Head of caudate nucleus (tissue), 42 donors: ENCODE measurements at regions not wholly inside any gene's neighbourhood (a gene's known extent, or its start where the extent isn't known, plus 50 kb on each side); places are given as distances from the start of the nearest gene placed in this dataset.
"Not testable (repeated sequence)": the region's sequence is repeated elsewhere in the genome, so short reads cannot be mapped to it uniquely, and the experiment has no call there.

ENCODE experiments used
- DNase-seq, 42 donors: peaks; one replicate each; pipeline versions ENCODE4 v3.0.0 to v3.0.0-alpha.2; 2020 to 2021; ENCODE audit warnings: mixed read lengths in 7 of 42
- intact Hi-C: fragments of 100-400 bp; cut with DNase I; formaldehyde crosslinking; loops from one replicate; pipeline ENCODE4 v1.15.0; 2022

DNA sequence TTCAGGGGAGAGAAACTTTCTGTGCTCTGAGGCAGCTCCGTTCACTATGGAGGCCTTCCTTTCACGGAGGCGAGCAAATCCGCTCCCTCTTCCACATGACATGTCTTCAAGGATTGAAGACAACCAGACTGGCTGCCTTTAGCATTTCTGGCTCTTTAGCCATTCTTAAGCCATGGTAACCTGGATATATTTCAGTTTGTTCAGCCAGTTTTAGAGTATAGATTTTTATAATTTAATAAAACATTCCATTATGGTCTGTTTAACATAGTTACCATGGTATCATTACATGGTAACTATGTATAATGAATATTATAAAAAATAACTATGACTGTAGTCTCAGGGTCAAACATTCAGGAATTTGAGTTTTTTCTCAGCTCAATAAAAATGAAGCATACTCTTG lies 54.2 kb upstream of the NFIA start:
- DNase-seq = no peak
- intact Hi-C loops = no loop called here

DNA sequence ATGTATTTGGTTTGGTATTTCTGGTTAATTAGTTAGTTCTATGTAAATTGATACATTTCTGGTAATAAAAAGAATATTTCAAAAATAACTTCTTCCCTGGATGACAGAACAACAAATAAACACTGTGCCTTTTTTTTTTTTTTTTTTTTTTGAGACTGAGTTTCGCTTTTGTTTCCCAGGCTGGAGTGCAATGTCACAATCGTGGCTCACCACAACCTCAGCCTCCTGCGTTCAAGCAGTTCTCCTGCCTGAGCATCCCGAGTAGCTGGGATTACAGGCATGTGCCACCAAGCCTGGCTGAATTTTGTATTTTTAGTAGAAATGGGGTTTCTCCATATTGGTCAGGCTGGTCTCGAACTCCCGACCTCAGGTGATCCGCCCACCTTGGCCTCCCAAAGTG lies 64.3 kb upstream of the NFIA start:
- DNase-seq, intact Hi-C loops: not testable (repeated sequence)

DNA sequence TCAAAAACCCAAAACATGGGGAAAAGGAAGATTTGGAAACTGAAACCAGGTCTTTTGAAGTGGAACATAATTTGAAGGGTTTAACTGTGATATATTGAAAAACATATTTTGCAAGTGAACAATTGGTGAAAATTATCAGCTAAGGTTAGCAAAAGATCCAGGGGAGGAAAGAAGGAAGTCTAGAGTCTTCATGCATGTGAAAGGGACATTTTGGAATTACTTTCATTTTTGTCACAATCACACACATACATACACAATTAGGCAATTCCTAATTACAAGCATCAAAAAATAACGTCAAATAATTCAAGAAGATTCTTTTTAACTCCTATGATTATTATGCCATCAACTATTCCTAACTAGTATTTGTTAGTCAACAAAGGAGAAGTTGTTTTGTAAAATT lies 64.7 kb upstream of the NFIA start:
- intact Hi-C loops = no loop called here
- DNase-seq = no peak

DNA sequence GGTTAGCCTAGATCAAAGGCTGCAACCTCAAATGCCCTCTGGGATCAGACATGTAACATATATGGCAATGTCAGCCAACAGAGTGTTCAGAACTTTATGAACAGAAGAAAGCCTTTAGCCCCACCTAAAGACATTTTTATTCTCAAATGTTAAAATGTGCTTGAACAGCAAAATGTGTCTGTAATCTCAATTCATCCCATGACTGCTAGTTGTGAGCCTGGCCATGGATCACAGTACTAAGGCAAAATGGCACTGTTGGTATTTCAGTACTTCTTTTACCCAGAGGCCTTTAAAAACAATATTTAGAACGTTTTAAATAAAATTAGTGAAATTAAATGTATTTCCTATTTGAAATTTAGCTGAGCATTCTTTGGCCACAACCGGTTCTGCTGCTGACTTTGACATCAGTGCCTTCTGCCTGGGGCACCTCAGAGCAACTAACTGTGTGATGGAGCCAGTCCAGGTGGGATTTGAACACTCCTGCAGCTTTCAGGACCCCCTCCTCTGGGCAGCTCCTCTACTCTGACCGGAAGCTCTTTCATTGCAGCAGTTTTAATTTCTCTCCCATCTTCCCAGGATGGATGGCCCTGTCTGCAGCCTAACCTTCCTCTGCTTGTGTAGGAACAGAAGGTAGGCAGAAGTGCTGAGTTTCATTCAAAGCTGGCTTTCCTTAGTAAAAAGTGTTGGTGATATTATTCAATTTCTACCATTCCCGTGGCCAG lies 68.3 kb upstream of the NFIA start:
- intact Hi-C loops = no loop called here
- no peak for DNase-seq

DNA sequence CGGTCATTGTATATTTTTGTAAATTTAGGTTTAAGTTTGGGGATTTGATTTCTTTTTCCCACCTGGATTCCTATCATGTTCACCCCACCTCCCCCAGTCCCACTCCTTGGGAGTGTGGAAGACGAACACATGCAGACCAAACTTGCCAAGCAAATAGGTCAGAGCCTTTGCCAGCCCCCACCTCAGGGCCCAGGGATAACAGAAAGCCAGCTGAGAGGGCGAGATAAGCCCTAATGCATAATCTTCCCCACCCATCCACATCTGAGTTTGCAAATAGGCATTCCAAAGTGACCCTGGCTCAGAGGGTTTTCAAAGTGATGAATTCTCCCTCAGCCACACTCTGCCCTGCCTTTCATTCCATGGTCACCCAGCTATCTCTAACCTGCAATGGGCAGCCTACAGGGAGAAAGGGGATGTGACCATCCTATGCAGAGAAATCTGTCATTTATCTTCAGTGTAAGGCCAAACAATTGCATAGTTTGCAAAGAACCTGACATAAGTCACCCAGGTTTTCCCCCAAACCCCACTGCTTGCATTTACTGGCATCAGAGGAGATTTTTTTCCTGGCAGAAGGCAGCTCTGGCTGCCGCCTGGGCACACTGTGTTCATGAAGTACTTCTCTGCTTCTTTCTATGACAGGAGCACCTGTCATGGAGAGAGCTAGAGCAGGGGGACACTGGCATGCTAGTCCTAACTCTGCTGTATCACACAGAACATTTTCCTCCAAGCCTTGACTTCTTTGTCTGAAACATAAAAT lies 69.0 kb upstream of the NFIA start:
- intact Hi-C loops = no loop called here
- DNase-seq = peak in 1 of 42 donors; percentile 28

DNA sequence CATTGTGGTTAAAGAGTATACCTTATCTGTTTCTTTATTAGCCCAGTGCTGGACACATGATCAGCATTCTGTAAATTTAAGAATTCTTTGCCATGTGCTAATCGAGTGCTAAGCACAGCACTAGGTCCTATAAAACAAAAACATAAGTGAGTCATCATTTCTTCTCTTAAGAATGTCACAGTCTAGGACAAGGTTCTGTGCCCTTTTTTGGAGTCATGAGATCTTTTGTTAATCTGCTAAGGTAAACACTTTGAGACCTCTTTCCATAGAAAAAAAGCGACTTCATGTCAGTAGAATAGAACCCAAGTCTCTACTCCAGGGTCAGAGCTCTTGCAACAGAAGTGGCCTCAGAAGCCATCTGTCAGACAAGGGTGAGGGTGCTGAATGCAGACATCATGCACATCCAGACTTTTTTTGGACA lies 70.0 kb upstream of the NFIA start:
- intact Hi-C loops = no loop called here
- DNase-seq = peak in 1 of 42 donors; percentile 23

DNA sequence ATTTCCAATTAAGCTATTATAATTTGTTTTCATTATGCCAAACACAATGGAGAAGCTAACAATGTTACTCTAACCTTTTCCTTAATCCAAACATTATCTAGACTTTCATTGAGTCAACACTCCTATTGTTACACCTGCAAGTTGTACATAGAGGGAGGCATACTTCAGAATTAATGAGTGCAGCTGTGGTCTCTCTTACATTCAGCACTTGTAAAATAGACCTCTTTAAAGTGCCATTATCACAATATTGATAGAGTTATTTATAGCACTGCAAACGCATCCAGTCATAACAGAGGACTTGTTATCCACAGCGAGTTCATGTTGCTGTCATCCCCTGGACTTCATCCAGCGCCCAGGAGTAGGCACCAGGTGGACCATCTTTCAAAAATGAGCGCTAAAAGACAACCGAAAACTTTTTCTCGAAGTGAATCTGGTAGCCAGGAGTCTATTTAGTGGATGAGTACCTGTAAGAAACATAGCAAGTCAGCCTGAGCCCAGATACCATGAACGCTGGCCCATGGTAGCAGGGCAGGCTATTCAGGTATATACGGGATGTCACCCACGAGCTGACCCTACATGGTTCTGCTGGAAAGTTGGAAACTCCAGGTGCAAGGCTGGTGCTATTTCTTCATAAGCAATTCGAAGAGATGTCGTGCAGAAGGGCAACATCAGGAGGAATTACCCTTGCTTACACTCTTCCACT lies 70.6 kb upstream of the NFIA start:
- intact Hi-C loops = no loop called here
- DNase-seq = peak in 2 of 42 donors; percentile 15 to 25

DNA sequence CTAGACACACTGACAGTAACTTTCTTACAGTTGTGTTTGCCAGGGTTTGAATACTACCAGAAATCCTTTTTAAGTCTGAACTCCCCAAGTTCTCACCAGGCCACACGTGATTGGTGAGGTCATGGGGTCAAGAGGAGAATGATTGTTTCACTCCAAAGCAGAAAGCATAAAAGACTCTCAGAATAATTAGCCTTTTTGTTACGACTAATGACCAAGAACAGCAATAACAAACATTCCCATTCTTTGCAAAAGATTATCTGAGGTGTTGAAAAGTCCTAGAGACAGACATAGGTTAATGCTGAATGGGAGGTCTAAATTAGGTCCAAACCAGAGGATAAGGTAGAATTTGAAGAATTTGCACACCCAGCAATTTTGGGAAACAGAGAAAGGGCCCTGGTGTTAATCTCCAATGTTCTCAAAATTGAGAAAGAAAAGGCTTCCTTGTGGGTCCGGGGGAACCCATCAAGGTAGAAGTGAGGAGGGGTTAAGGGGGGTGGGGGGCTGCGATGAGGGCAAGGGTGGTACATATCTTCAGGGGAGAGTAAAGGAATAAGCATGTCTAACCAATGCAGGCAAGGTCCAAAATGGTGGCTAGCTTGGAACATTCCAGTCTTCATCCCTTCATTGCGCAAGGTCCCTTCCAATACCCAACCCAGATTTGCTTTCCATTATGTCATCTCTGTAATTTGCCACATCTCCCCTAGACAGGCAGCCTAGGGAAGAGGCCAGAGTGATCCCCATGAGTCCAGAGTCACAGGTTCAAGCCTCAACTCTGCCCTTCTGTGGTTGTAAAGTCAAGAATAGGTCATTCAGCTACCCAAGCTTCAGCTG lies 74.6 kb upstream of the NFIA start:
- intact Hi-C loops = no loop called here
- DNase-seq = no peak

DNA sequence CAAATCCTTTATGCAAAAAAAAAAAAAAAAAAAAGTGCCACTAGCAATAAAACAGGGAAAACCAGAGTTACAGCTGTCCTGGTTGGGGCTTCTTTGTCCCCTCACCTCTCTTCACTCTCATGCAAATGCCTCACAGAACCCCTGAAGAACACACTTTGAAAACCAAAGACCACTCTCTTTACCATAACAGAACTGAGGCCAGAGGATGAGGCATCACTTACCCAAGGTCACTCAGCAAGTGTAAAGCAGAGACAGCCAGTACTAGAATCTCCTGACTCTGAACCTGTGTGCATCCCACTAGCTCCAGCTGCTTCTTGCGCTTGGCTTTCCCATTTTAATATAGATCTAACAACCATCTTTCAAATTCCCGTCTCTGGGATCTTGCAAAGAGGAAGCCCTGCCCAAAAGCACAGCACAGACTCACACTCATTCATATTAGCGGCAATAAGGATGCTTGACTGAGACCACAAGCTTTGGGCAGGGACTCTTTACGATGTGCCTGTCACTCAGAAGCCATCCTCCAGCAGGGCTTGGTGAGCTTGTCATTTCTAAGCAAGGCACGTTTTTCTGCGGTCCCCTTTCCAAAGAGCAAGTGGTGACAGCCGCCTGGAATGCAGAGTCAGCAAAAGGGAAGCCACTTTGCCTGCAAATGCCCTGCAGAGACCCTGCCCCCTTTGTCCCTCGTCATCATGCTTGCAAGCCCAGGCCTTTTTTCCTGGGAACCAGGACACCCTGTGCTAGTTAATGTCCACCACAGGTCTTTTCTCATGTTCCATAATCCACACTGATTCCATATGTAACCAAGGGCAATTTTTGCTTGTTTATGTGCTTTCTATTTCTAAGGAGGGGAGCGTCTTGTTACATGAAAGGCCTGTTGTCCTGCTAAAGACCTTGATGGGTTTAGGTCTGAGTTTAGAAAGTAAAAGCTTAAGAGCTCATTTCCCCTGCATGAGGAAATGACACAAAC lies 76.5 kb upstream of the NFIA start:
- intact Hi-C loops = no loop called here
- DNase-seq = peak in 24 of 42 donors; percentile 3 to 49 (median 18)

DNA sequence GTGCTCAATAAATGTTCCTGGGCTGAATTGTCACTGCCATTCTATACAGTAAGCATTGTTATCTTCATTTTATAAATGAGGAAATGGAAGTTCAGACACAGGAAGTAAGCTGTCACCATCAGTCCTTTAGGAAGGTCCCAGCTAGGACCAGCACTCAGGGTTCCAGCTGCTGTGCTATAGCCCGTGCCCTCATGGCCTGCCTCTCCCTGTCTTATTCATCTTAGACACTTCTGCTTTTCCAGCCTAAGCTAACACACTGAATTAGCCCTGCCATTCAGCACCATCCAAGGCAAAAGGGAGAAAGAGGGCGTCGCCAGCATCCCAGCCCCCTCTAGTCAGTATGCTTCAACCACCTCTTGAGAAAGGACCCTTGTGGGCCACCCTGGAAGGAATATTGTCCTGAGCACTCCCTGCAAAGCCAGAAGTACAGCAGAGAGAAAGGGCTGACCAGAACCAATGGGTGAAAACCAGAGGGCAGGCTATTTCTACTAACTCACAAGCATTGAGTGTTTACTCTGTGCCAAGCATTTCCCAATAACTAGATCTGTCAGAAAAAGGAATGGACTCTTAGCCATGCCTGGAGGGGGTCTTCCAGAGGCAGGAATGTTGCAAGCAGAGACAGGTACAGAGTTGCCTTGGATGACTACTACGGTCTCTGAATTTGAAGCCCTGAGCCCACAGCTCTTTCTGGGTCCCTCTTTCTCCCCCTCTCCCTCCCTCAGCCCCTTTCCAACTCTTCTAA lies 77.9 kb upstream of the NFIA start:
- intact Hi-C loops = no loop called here
- peak in 1 of 42 donors; percentile 34 for DNase-seq

DNA sequence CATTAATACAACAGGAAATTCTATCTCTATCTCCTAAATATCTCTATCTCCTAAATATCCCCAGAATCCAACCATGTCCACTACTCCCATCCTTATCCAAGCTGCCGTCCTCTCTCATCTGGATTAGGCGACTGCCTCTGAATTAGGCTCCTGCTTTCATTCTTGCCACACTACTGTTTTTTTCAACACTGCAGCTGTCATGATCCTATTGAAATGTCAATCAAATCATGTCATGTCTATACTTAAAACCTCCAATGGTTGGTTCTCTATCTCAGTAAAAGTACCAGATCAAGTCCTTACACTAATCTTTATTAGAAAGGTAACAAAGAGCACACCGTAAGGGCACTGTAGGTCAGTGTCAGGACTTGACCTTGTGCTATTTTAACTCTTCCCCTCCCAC lies 82.0 kb upstream of the NFIA start:
- intact Hi-C loops = no loop called here
- DNase-seq = no peak

DNA sequence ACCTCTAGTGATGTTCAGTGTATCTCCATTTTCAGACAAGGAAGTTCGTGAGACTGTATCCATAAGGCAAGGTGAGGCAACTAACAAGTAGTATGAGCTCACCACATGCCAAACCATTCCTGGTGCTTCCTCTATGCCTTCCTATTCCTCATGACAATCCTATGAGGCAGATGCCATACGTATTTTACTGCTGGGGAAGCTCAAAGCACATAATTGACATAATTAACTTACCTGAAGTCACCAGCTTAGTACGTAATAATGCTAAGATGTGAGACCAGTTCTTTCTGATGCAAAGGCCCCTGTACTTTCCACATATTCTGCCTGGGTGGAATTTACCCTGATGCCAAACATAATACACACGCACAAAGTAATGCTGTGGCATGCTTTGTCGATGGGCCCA lies 83.6 kb upstream of the NFIA start:
- no peak for DNase-seq
- intact Hi-C loops = no loop called here

DNA sequence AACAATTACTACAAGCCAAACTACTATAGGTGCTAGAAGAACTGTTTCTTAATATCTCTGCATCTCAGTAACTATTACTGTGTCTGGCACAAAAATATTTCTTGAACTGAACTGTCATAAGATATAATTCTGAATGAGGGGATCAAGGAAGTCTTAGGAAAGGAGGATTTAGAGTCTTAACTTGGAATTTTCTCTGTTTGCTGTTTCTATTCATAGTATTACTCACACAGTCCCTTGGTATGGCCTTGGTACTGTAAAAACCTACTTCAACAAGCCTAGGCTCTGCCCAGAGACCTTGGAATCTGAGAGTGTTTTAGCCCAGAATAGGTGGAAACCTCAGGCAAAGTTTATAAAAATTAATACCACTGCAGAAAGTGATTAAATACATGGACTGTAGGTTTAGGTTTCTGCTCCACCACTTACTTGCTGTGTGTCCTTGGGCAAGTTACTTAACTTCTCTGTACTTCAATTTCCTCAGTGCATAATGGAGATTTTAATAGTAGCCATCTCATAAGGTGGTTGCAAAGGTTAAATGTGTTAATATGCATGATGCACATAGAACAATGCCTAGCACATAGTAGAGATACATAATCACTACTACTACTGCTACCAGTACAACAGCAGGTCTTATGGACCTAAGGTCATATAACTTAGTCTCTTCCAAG lies 87.4 kb upstream of the NFIA start:
- intact Hi-C loops = no loop called here
- DNase-seq = no peak

DNA sequence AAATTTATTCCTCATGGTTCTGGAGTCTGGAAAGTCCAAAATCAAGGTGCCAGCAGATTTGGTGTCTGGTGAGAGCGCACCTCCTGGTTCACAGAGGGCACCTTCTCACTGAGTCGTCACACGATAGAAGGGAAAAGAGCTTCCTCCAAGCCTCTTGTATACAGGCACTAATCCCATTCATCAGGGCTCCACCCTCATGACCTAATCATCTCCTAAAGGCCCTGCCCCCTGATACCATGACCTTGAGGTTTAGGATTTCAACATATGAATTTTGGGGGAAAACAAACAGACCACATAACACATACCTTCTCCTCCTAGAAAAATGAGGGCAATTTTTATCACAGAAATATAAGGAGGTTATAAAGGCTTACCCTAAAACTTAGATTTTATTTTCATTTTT lies 88.0 kb upstream of the NFIA start:
- intact Hi-C loops = no loop called here
- DNase-seq = no peak

DNA sequence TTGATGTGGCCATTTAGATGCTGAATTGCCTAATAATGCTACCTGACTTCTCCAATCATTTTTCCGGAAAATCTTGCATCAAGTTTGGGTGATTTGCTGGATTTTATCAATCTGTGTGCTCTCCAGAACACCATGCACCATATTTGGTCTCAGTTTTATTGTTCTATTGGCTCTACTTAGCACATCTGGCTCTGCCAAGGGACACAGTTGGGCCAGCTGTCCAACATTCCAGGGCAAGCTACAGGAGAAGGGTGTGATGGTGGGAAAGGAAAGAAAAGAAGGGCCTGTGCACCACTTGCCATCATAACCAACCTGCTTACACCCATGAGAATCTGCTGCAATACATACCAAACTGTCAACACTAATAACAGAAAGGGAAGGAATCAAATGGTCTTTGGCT lies 90.2 kb upstream of the NFIA start:
- intact Hi-C loops = no loop called here
- no peak for DNase-seq

DNA sequence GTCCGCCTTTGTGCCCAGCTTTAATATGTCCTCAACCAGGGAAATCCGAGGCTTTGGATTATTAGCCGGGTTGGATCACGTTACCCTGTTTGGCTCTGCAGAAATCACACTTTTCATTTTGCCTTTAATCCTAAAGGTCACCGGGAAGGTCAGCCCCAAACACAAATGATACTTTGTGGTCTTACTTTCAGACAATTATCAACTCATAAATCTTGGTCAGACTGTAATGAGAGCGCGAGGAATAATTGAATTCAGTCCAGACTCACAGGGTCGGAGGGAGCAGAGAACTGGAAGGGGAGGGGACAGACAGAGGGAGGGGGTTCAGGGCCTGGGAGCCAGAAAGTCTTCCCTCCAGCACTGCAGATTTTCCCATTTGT lies 91.7 kb upstream of the NFIA start:
- DNase-seq = no peak
- intact Hi-C loops = no loop called here
